Right atrium auricular region (tissue), 2 donors: ENCODE measurements at regions not wholly inside any gene's neighbourhood (a gene's known extent, or its start where the extent isn't known, plus 50 kb on each side); places are given as distances from the start of the nearest gene placed in this dataset.

Experiments used
- DNase-seq: peaks from one replicate; pipeline ENCODE4 v3.0.0-alpha.2; 2019; ENCODE audit warnings: low spot score
- H3K27ac ChIP-seq, 2 donors: fragments of 200-600 bp; sonication (generic); 1 replicate in 1 of 2; 2 replicates in 1 of 2; pipeline ENCODE4 v1.5.1; 2016 to 2019
- H3K27me3 ChIP-seq, 2 donors: fragments of 200-600 bp; sonication (generic); one replicate each; pipeline versions ENCODE4 v1.5.1 to v1.6.0; 2017 to 2019
- H3K36me3 ChIP-seq: fragments of 200-600 bp; sonication (generic); one replicate; pipeline ENCODE4 v1.5.1; 2016
- H3K4me1 ChIP-seq, 2 donors: fragments of 200-600 bp; sonication (generic); one replicate each; pipeline versions ENCODE4 v1.5.1 to v1.6.0; 2017 to 2019
- H3K4me3 ChIP-seq, 2 donors: fragments of 200-600 bp; sonication (generic); 1 replicate in 1 of 2; 2 replicates in 1 of 2; pipeline ENCODE4 v1.5.1; 2017 to 2019; ENCODE audit warnings: mild to moderate bottlenecking in 1 of 2, moderate library complexity in 1 of 2
- H3K9me3 ChIP-seq, 2 donors: fragments of 200-600 bp; sonication (generic); one replicate each; pipeline ENCODE4 v1.5.1; 2019
- TF ChIP-seq, protein P1 (sequence below), 2 donors: fragments of 200-600 bp; sonication (generic); IDR thresholded peaks; one replicate each; pipeline ENCODE4 v1.5.1; 2019; ENCODE audit warnings: antibody characterized with exemption in 2 of 2

DNA sequence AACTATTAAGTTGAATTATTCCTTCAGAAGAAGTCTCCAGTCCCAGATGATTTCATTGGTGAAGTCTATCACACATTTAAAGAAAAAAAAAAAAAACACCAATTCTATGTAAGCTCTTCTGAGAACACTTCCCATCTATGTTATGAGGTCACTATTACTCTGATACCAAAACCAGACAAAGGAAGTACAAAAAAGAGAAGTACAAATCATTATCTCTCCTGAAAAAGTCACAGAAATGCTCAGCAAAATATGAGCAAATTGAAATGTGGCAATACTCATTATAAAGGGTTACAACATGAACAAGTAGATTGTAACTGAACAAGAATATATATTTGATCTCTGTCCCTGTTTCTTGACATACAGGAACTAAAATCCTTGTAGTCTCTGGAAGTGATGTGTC is 280.4 kb downstream of the TLE1 start:
- Histone ChIP-seq H3K9me3 (no peaks in the 10 kb centered on the region), H3K36me3 (no peaks in the 10 kb centered on the region), H3K27ac (no peak overlapping the region), H3K4me3 (no peak overlapping the region), H3K4me1 (no peaks in the 10 kb centered on the region), H3K27me3 (no peaks in the 10 kb centered on the region)
- DNase-seq: no peak
- TF ChIP-seq, protein P1, sequence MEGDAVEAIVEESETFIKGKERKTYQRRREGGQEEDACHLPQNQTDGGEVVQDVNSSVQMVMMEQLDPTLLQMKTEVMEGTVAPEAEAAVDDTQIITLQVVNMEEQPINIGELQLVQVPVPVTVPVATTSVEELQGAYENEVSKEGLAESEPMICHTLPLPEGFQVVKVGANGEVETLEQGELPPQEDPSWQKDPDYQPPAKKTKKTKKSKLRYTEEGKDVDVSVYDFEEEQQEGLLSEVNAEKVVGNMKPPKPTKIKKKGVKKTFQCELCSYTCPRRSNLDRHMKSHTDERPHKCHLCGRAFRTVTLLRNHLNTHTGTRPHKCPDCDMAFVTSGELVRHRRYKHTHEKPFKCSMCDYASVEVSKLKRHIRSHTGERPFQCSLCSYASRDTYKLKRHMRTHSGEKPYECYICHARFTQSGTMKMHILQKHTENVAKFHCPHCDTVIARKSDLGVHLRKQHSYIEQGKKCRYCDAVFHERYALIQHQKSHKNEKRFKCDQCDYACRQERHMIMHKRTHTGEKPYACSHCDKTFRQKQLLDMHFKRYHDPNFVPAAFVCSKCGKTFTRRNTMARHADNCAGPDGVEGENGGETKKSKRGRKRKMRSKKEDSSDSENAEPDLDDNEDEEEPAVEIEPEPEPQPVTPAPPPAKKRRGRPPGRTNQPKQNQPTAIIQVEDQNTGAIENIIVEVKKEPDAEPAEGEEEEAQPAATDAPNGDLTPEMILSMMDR (IDR thresholded peaks at IDR 0.05): no peak

DNA sequence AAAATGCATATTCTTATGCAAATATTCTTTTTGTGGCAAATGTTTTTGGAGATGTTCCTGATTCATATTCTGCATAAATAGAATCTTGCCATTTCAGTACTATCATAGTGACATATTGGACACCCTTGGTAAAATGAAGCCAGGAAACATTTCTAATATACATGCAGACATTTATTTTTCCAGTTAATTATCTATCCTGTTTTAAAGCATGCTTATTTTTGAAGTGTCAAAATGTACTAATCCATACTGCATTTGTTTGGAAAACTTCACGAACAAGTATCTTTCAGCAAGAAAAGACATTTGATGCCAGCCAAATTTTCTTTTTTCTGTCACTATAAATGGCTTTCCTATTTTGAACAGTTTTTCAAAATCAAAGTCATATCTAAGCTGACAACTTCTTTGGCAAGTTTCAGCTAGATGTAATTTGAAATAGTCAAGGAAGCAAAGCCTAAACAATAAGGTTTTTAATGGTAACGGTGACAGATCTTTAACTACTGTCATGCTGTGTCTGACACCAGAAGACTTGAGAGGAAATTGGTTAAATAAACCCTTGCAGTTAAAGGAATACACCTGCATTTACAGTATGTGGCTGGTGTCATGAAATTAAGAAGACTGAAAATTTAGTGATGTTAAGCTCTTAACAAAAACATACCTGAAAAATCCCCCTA is 284.3 kb downstream of the TLE1 start:
- no peak for DNase-seq
- Histone ChIP-seq H3K4me1 (no peaks in the 10 kb centered on the region), H3K9me3 (no peaks in the 10 kb centered on the region), H3K36me3 (no peaks in the 10 kb centered on the region), H3K4me3 (no peak overlapping the region), H3K27me3 (no peaks in the 10 kb centered on the region), H3K27ac (no peak overlapping the region)
- TF ChIP-seq, protein P1 (IDR thresholded peaks at IDR 0.05): no peak

DNA sequence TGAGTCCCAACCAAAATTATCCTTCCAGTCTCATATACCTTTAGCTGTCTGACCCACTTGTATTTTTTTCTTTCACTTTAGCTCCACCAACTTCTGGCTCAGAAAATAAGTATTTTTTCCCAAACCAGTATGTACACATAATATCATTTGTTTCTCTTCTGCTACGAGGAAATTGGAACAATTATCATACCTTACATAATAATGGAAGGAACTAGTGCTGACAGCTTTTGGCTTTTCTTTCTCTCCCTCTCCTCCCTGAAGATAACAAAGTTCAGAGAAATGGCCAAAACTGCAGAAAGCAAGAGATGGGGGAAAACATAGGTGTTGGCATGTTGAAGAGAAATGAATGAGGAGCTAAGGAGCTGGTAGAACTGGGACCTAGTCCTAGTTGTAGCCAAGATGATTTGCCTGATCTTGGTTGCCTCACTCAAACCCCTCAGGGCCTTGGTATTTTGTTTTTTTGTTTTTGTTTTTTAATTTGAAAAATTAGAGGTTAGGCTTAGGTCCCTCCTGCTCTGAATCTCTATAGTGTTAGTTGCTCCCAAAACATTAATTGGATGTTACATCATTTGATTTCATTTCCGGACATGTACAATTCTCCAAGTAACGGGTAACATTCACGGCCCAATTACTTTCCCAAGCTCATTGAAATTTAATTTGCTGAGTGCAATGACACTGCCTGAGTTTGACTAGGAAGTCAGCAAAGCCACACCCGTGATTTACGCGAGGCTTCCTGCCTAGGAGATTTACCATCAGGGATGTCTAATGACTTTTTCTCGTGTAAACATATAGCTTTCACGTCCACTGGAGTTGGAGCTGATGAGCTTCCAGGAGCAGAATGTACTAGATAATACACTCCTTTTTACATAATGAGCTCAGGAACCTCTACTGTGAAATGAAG is 291.6 kb downstream of the TLE1 start:
- TF ChIP-seq, protein P1 (IDR thresholded peaks at IDR 0.05): no peak
- Histone ChIP-seq H3K36me3 (no peaks in the 10 kb centered on the region), H3K9me3 (no peaks in the 10 kb centered on the region), H3K4me1 (peaks cover 0 to 9% of the 10 kb centered on the region in 2 donors), H3K27ac (no peak overlapping the region), H3K27me3 (no peaks in the 10 kb centered on the region), H3K4me3 (no peak overlapping the region)
- no peak for DNase-seq

DNA sequence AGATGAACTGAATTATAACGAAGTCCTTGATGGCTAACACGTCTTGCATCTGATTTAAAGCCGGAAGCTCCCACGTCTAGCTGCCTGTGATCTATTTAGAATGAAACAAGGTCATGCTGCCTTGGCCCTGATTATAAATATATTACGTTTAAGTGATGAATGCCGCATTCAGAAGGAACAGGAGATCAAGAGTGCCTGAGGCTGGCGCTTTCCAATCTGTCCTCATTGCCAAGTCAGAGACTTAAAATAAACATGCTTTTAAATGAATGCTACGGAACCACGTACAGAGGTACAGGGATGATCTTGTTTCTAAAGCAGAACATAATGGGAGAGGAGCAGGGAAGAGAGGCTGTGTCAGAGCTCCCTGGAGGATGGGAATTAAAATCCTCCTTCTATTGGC is 292.8 kb downstream of the TLE1 start:
- Histone ChIP-seq H3K27me3 (no peaks in the 10 kb centered on the region), H3K4me1 (peaks cover 0 to 9% of the 10 kb centered on the region in 2 donors), H3K27ac (no peak overlapping the region), H3K4me3 (no peak overlapping the region), H3K36me3 (no peaks in the 10 kb centered on the region), H3K9me3 (no peaks in the 10 kb centered on the region)
- DNase-seq: no peak
- TF ChIP-seq, protein P1 (IDR thresholded peaks at IDR 0.05): no peak

DNA sequence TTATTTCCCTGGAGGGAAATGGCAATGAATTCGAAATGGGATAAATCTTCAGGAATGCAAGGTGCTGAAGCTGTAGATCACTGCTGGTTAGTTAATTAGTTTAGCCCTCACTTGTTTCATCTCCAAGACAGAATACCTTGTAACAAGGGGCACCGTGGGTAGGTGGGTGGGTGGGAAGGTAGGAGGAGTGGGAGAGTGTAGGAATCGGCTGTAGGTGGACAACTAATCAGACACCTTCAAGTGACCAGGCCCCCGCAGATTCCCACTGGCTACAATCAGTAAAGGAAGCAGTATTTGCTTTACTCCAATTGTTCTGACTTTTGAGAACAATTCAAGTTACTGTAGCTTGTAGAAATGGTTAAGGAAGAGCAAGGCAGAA is 293.7 kb downstream of the TLE1 start:
- H3K36me3 ChIP-seq: no peaks in the 10 kb centered on the region
- TF ChIP-seq, protein P1 (IDR thresholded peaks at IDR 0.05): no peak
- DNase-seq: no peak
- H3K9me3 ChIP-seq: no peaks in the 10 kb centered on the region
- H3K27ac ChIP-seq: no peak overlapping the region
- no peaks in the 10 kb centered on the region for H3K27me3 ChIP-seq
- H3K4me1 ChIP-seq: peaks cover 0 to 9% of the 10 kb centered on the region in 2 donors
- H3K4me3 ChIP-seq: no peak overlapping the region
